Right cardiac atrium (tissue), 5 donors: ENCODE measurements at regions not wholly inside any gene's neighbourhood (a gene's known extent, or its start where the extent isn't known, plus 50 kb on each side); places are given as distances from the start of the nearest gene placed in this dataset.

ENCODE experiments used
- ATAC-seq, 2 donors: fragments of 200-7000 bp; cut with Tn5 transposase; one replicate each; pipeline versions ENCODE4 v1.8.0 to v1.9.1; 2020; ENCODE audit warnings: moderate library complexity in 2 of 2, mild to moderate bottlenecking in 1 of 2
- DNase-seq, 3 donors: peaks; one replicate each; pipeline ENCODE4 v3.0.0-alpha.2; 2020
- H3K27ac ChIP-seq: one replicate; pipeline ENCODE4 v1.5.1; 2013; ENCODE audit warnings: mild to moderate bottlenecking, low read length, control low read depth, moderate library complexity
- H3K27me3 ChIP-seq: one replicate; pipeline ENCODE4 v1.6.1; 2013; ENCODE audit not compliant: control insufficient read depth, insufficient read depth
- H3K4me1 ChIP-seq: one replicate; pipeline ENCODE4 v1.6.1; 2013; ENCODE audit warnings: low read length; ENCODE audit not compliant: control insufficient read depth, insufficient read depth
- H3K4me3 ChIP-seq: one replicate; pipeline ENCODE4 v1.5.1; 2013; ENCODE audit warnings: low read length, control low read depth
- H3K9me3 ChIP-seq: one replicate; pipeline ENCODE4 v1.6.1; 2013; ENCODE audit warnings: low read length; ENCODE audit not compliant: control insufficient read depth
- WGBS: extraction: QIAGEN DNeasy Blood & Tissue Kit; methylation state at CpG from one replicate; pipeline ENCODE4 v1.1.7; 2013; 5-methylcytosine and 5-hydroxymethylcytosine counted together
- intact Hi-C, 4 donors: fragments of 100-400 bp; cut with DNase I; formaldehyde crosslinking; loops; one replicate each; pipeline versions ENCODE4 v1.11.0 to v1.14.0; 2022 to 2023
- donor health status: healthy with polysubstance abuse.
- donor health status: DM: no; HTN: yes; CAD: no.
- donor health status: DM: no; HTN: no; CAD: no.
- donor health status: DM: no; HTN: yes; CAD: no; lungs with severe emphysema.
- donor health status: DM: yes; HTN: yes; CAD: no.

GRCh38 chr10:65684896-65685295 is 1240.9 kb upstream of the LRRTM3 start:
- 99% methylated on average over 2 of the region's 2 CpGs for WGBS
- intact Hi-C loops = no loop called here
- DNase-seq = no peak
- H3K9me3 ChIP-seq = no peaks in the 10 kb centered on the region
- no peak for ATAC-seq
- H3K27me3 ChIP-seq = no peaks in the 10 kb centered on the region
- no peaks in the 10 kb centered on the region for H3K4me1 ChIP-seq
- H3K27ac ChIP-seq = no peak overlapping the region
- H3K4me3 ChIP-seq = no peak overlapping the region

DNA sequence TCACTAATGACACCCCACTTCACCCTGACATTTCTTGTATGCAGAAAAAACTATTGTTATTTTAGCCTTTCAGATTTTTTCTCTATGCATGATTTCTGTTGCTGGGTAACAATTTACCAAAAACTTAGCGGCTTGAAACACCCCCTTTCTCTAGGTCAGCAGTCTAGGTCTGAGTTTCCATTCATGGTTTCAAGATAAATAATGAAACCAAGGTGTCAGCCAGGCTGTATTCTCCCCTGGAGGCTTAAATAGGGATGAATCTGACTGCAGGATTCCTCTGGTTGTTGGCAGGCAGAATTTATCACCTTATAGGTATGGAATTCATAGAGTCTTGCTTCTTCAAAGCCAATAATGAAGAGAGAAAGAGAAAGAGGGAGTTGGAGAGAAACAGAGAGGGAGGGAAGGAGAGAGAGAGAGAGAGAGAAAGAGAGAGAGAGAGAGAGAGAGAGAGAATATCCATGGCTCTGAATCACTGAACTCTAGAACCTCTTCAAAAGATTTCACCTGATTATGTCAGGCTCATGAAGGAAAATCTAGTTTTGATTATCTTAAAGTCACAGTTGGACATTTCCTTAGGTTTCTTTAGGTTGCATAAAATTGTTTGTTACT is 1224.6 kb upstream of the LRRTM3 start:
- H3K4me1 ChIP-seq = no peaks in the 10 kb centered on the region

GRCh38 chr10:65708057-65708456 is 1217.8 kb upstream of the LRRTM3 start:
- Histone ChIP-seq H3K9me3 (no peaks in the 10 kb centered on the region), H3K4me3 (no peak overlapping the region), H3K27me3 (no peaks in the 10 kb centered on the region), H3K4me1 (no peaks in the 10 kb centered on the region), H3K27ac (no peak overlapping the region)
- ATAC-seq (no peak), DNase-seq (no peak)
- WGBS = 34% methylated on average over 1 of the region's 1 CpG
- intact Hi-C loops = no loop called here

More for the DNA sequence above, 1224.6 kb upstream of the LRRTM3 start:
- no peaks in the 10 kb centered on the region for H3K9me3 ChIP-seq
- H3K4me3 ChIP-seq = no peak overlapping the region
- DNase-seq = no peak
- no peak for ATAC-seq
- intact Hi-C loops = no loop called here
- H3K27ac ChIP-seq = no peak overlapping the region
- H3K27me3 ChIP-seq = no peaks in the 10 kb centered on the region
- 93% methylated on average over 1 of the region's 1 CpG for WGBS

DNA sequence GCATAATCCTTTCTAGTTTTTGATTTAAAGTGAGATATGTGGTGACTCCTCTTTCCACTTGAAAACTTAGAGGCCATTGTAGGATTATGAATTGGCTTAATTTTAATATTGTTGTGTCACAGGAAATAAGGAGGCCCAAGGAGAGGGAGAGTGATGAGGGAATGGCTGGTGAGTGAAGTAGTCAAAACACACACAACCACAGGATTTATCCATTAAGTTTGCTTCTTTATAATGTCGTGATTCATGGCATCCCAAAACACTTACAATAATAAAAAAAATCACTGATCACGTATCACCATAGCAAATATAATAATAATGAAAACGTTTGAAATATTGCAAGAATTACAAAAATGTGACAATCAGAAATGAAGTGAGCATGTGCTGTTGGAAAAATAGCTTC is 1215.5 kb upstream of the LRRTM3 start:
- Histone ChIP-seq H3K9me3 (no peaks in the 10 kb centered on the region), H3K4me3 (no peak overlapping the region), H3K27me3 (no peaks in the 10 kb centered on the region), H3K27ac (no peak overlapping the region), H3K4me1 (no peaks in the 10 kb centered on the region)
- no peak for ATAC-seq
- 80% methylated on average over 3 of the region's 3 CpGs for WGBS
- DNase-seq = no peak
- intact Hi-C loops = no loop called here

DNA sequence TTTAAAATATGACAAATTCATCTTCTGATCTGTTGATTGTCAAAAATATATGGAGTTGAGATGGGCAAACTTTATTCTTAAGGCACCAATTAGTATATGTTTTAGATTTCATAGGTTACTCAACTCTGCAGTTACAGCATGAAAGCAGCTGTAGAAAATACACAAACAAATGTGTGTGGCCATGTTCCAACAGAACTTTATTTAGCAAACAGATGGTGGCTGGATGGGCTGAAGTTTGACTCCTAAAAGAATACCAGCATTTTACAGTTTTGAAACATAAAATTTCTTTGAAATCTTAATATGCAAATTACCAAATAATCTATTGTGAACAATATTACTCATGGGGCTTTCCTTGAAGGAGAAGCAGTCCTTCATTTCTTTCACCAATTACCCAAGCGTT is 1206.0 kb upstream of the LRRTM3 start:
- Histone ChIP-seq H3K27me3 (no peaks in the 10 kb centered on the region), H3K4me3 (no peak overlapping the region), H3K27ac (no peak overlapping the region), H3K4me1 (no peaks in the 10 kb centered on the region), H3K9me3 (no peaks in the 10 kb centered on the region)
- intact Hi-C loops = no loop called here
- no peak for ATAC-seq
- DNase-seq = no peak
- WGBS = 55% methylated on average over 1 of the region's 1 CpG

DNA sequence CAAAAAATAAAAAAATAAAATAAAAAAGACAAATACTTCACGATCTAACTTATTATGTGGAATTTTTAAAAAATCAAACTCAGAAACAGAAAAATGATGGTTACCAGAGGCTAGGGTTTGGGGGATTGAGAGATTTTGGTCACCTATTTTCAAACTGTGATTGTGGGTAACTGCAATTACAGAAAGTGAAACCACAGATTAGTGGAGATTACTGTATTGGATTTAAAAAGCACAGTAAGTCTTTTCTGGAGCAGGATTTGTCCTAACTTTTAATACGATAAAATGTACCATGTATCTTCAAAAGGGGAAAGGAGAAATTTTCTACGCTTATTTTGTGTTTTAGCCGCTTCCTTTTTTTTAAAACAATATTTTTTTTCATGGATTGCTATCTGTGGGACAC is 1204.9 kb upstream of the LRRTM3 start:
- intact Hi-C loops = no loop called here
- H3K4me3 ChIP-seq = no peak overlapping the region
- no peaks in the 10 kb centered on the region for H3K27me3 ChIP-seq
- no peak for ATAC-seq
- H3K27ac ChIP-seq = no peak overlapping the region
- DNase-seq = no peak
- no peaks in the 10 kb centered on the region for H3K4me1 ChIP-seq
- WGBS = 85% methylated on average over 4 of the region's 4 CpGs
- no peaks in the 10 kb centered on the region for H3K9me3 ChIP-seq

DNA sequence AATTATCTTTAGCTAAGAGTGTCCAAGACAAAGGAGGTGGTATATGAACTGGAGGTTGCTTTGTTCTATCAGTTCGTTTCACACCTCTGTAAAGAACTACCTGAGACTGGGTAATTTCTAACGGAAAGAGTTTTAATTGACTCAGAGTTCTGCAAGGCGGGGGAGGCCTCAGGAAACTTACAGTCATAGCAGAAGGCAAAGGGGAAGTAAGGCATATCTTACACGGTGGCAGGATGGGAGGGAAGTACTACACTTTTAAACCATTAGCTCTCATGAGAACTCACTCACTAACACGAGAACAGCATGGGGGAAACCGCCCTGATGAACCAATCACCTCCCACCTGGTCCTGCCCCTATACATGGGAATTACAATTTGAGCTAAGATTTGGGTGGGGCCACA is 1202.3 kb upstream of the LRRTM3 start:
- intact Hi-C loops = no loop called here
- WGBS = 76% methylated on average over 6 of the region's 6 CpGs
- ATAC-seq = no peak
- H3K4me3 ChIP-seq = no peak overlapping the region
- no peak for DNase-seq
- H3K9me3 ChIP-seq = no peaks in the 10 kb centered on the region
- H3K27me3 ChIP-seq = no peaks in the 10 kb centered on the region
- no peak overlapping the region for H3K27ac ChIP-seq
- no peaks in the 10 kb centered on the region for H3K4me1 ChIP-seq

- DNase-seq (no peak), ATAC-seq (no peak)
- H3K4me3 ChIP-seq = no peak overlapping the region
- H3K27me3 ChIP-seq = no peaks in the 10 kb centered on the region
- no peaks in the 10 kb centered on the region for H3K9me3 ChIP-seq
- intact Hi-C loops = no loop called here
- 90% methylated on average over 2 of the region's 2 CpGs for WGBS
- H3K4me1 ChIP-seq = no peaks in the 10 kb centered on the region
- H3K27ac ChIP-seq = no peak overlapping the region
Measured at GRCh38 chr10:65735382-65735781, 1190.5 kb upstream of the LRRTM3 start.

DNA sequence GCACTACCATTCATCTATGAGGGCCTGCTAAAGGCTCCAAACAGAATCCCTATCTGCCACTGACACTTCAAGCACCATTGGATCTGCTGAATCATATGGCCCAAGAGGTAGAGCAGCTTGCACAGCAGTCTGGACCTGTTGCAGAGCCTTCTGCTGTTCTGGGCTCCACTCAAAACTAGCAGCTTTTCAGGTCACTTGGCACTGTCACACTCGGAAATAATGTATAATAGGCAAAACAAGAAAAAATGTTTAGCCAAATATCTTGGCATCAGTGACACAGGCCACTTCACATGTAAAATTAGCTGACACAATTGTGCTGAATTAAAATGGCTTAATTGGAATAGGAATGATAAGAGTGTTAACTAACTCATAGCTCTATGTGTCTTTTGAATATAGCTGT is 1182.9 kb upstream of the LRRTM3 start:
- Histone ChIP-seq H3K27me3 (no peaks in the 10 kb centered on the region), H3K27ac (no peak overlapping the region), H3K4me3 (no peak overlapping the region), H3K4me1 (no peaks in the 10 kb centered on the region), H3K9me3 (no peaks in the 10 kb centered on the region)
- 74% methylated on average over 1 of the region's 1 CpG for WGBS
- intact Hi-C loops = no loop called here
- DNase-seq (no peak), ATAC-seq (no peak)

DNA sequence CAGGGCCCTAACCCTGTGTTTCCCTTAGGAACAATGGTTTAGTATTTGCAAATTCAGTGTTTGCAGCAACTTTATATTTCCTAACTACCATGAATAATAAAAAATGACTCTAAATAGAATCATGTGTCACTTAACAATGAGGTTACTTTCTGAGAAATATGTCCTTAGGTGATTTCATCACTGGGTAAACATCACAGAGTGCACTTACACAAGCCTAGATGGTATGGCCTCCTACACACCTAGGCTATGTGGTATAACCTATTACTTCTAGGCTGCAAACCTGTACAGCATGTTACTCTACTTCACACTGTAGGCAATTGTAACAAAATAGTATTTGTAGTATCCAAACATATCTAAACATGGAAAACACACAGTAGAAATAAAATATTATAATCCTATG is 1174.6 kb upstream of the LRRTM3 start:
- Histone ChIP-seq H3K4me3 (no peak overlapping the region), H3K9me3 (no peaks in the 10 kb centered on the region), H3K27ac (no peak overlapping the region), H3K27me3 (no peaks in the 10 kb centered on the region), H3K4me1 (no peaks in the 10 kb centered on the region)
- DNase-seq (no peak), ATAC-seq (no peak)
- intact Hi-C loops = no loop called here

DNA sequence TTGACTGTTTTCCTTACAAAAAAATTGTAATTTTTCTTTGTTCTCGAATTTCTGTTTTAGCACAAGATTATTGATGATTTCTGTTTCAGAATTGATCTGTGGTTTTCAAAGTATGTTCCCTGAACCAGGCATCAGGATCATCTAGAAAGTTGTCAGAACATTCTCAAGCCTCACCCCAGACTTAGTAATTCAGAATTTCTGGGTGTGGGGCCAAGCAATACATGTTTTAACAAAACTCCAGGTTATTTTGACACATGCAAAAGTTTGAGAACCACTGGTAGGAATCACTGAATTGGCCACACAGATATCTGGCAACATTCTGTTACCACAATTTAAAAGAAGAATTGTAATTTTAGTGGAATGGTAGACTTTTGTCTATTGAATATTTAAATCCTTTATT is 1173.9 kb upstream of the LRRTM3 start:
- whole genome bisulfite sequencing = 81% methylated on average over 1 of the region's 1 CpG
- Histone ChIP-seq H3K4me3 (no peak overlapping the region), H3K4me1 (no peaks in the 10 kb centered on the region), H3K27me3 (no peaks in the 10 kb centered on the region), H3K9me3 (no peaks in the 10 kb centered on the region), H3K27ac (no peak overlapping the region)
- DNase-seq (no peak), ATAC-seq (no peak)
- intact Hi-C loops = no loop called here

- DNase-seq (no peak), ATAC-seq (no peak)
- 87% methylated on average over 1 of the region's 1 CpG for WGBS
- Histone ChIP-seq H3K9me3 (no peaks in the 10 kb centered on the region), H3K4me3 (no peak overlapping the region), H3K27me3 (no peaks in the 10 kb centered on the region), H3K27ac (no peak overlapping the region), H3K4me1 (no peaks in the 10 kb centered on the region)
- intact Hi-C loops = no loop called here
Measured at GRCh38 chr10:65753532-65753931, 1172.3 kb upstream of the LRRTM3 start.
